HepG2 (cell line): ENCODE measurements at regions not wholly inside any gene's neighbourhood (a gene's known extent, or its start where the extent isn't known, plus 50 kb on each side); places are given as distances from the start of the nearest gene placed in this dataset.
A peak's percentile ranks its signal among the peaks of the same experiment; 100 is the strongest.

Experiments
- ATAC-seq: fragments of 200-7000 bp; cut with Tn5 transposase; 3 replicates; pipeline ENCODE4 v1.9.1; 2020; ENCODE audit warnings: mild to moderate bottlenecking, moderate library complexity
- BruUV-seq: library from RNA; stranded (reverse); fragments of 400-500 nt; replicated peaks from 2 replicates; lab custom pipeline; 2021; lab: Mats Ljungman, UMichigan
- CTCF ChIA-PET: fragments of 300-600 bp; formaldehyde crosslinking; extraction: SDS; loops from one replicate; lab custom pipeline; 2021; ENCODE audit warnings: low total read pairs, inconsistent platforms, low intra/inter-chr PET ratio; lab: Yijun Ruan, JAX
- POLR2A ChIA-PET: fragments of 350-600 bp; sonication (Branson Sonifier 250); formaldehyde crosslinking; loops from one replicate; lab custom pipeline; 2020; ENCODE audit warnings: antibody characterized with exemption, inconsistent platforms; lab: Yijun Ruan, JAX
- DNase-seq: peaks from one replicate; pipeline ENCODE4 v3.0.0-alpha.2; 2015; ENCODE audit warnings: low spot score
- FAIRE-seq: peaks from 3 replicates; lab custom pipeline; 2011; peaks lifted over from hg19 to GRCh38; lab: Jason Lieb, UNC
- H2AFZ ChIP-seq: one replicate; pipeline ENCODE4 v1.6.1; 2011; ENCODE audit warnings: low read length, inconsistent platforms
- H3K27ac ChIP-seq: fragments of 300-600 bp; 3 replicates; pipeline ENCODE4 v1.8.0; 2011; ENCODE audit warnings: mixed run types, mild to moderate bottlenecking, mixed read lengths, low read length, inconsistent platforms; ENCODE audit not compliant: insufficient read depth; ENCODE audit errors: extremely low read length
- H3K27me3 ChIP-seq, 2 experiments: fragments of 200-600 bp in 1 of 2; 2 replicates in 1 of 2; 3 replicates in 1 of 2; pipeline versions ENCODE4 v1.6.0 to v1.8.0; 2011; ENCODE audit warnings: low read length in 2 of 2, mild to moderate bottlenecking in 2 of 2, moderate library complexity in 2 of 2, inconsistent platforms in 1 of 2; ENCODE audit not compliant: insufficient read depth in 2 of 2, control insufficient read depth in 1 of 2
- H3K36me3 ChIP-seq, 2 experiments: fragments of 200-600 bp in 1 of 2; replicated peaks in 1 of 2; 2 replicates in 1 of 2; 3 replicates in 1 of 2; pipeline versions ENCODE4 v1.5.1 to v1.8.0; 2011; ENCODE audit warnings: low read length in 2 of 2, inconsistent platforms in 1 of 2; ENCODE audit not compliant: insufficient read depth in 2 of 2, control insufficient read depth in 1 of 2
- H3K4me1 ChIP-seq: 2 replicates; pipeline ENCODE4 v1.5.1; 2012; ENCODE audit warnings: low read length, inconsistent platforms; ENCODE audit not compliant: insufficient read depth
- H3K4me2 ChIP-seq: 2 replicates; pipeline ENCODE4 v1.6.0; 2011; ENCODE audit warnings: low read depth, low read length, inconsistent platforms
- H3K4me3 ChIP-seq, 3 experiments: fragments of 200-600 bp in 1 of 3; sonication (generic), shearing (Covaris generic) in 1 of 3; replicated peaks in 1 of 3; 2 replicates each; pipeline ENCODE4 v1.5.1; 2011 to 2016; ENCODE audit warnings: low read length in 3 of 3, inconsistent platforms in 2 of 3, low read depth in 2 of 3, mild to moderate bottlenecking in 2 of 3, control low read depth in 1 of 3, mixed read lengths in 1 of 3; ENCODE audit not compliant: insufficient read depth in 1 of 3
- H3K79me2 ChIP-seq: one replicate; pipeline ENCODE4 v1.6.1; 2011; ENCODE audit warnings: low read length, inconsistent platforms; ENCODE audit not compliant: insufficient read depth
- H3K9ac ChIP-seq: 2 replicates; pipeline ENCODE4 v1.6.0; 2011; ENCODE audit warnings: mild to moderate bottlenecking, low read depth, low read length, inconsistent platforms; ENCODE audit not compliant: insufficient read depth
- H3K9me3 ChIP-seq: 2 replicates; pipeline ENCODE4 v1.5.1; 2012; ENCODE audit warnings: mild to moderate bottlenecking, low read length
- H4K20me1 ChIP-seq: 2 replicates; pipeline ENCODE4 v1.6.0; 2011; ENCODE audit warnings: inconsistent platforms, mild to moderate bottlenecking, low read length, moderate library complexity; ENCODE audit not compliant: insufficient read depth
- JUN ChIP-seq: sonication (generic); formaldehyde crosslinking; IDR thresholded peaks from 2 replicates; pipeline ENCODE4 v1.4.0; 2020; ENCODE audit warnings: mild to moderate bottlenecking, missing genetic modification reagents
- KLF12 ChIP-seq: sonication (generic); formaldehyde crosslinking; IDR thresholded peaks from 2 replicates; pipeline ENCODE4 v1.4.0; 2020; ENCODE audit warnings: missing genetic modification reagents, borderline replicate concordance
- MAFK ChIP-seq, 2 experiments: IDR thresholded peaks in 1 of 2; conservative IDR thresholded peaks in 1 of 2; 2 replicates each; pipeline ENCODE4 v1.6.1; 2011; ENCODE audit warnings: improper control_type of control experiment in 2 of 2, low read length in 2 of 2
- POLR2G ChIP-seq: fragments of 200-400 bp; formaldehyde crosslinking; IDR thresholded peaks from 2 replicates; pipeline ENCODE4 v1.6.1; 2018; ENCODE audit warnings: mild to moderate bottlenecking, low read depth, low read length, moderate library complexity
- in situ Hi-C: cut with HindIII; loops from 2 replicates; pipeline ENCODE4 v1.10.0; 2017; ENCODE audit warnings: low pct_unique_long_range_greater_than_20kb; ENCODE audit not compliant: extremely low pct_ligation_motif_present
- intact Hi-C: fragments of 100-400 bp; cut with micrococcal nuclease; formaldehyde crosslinking; loops from one replicate; pipeline ENCODE4 v1.10.0; 2022; ENCODE audit not compliant: unreplicated experiment
- TF ChIP-seq, protein P1 (sequence below): sonication (generic); formaldehyde crosslinking; IDR thresholded peaks from 2 replicates; pipeline ENCODE4 v1.4.0; 2020; ENCODE audit warnings: mild to moderate bottlenecking, missing genetic modification reagents
- TF ChIP-seq, protein P2 (sequence below): sonication (generic); formaldehyde crosslinking; IDR thresholded peaks from 2 replicates; pipeline ENCODE4 v1.4.0; 2020; ENCODE audit warnings: missing genetic modification reagents, borderline replicate concordance

DNA sequence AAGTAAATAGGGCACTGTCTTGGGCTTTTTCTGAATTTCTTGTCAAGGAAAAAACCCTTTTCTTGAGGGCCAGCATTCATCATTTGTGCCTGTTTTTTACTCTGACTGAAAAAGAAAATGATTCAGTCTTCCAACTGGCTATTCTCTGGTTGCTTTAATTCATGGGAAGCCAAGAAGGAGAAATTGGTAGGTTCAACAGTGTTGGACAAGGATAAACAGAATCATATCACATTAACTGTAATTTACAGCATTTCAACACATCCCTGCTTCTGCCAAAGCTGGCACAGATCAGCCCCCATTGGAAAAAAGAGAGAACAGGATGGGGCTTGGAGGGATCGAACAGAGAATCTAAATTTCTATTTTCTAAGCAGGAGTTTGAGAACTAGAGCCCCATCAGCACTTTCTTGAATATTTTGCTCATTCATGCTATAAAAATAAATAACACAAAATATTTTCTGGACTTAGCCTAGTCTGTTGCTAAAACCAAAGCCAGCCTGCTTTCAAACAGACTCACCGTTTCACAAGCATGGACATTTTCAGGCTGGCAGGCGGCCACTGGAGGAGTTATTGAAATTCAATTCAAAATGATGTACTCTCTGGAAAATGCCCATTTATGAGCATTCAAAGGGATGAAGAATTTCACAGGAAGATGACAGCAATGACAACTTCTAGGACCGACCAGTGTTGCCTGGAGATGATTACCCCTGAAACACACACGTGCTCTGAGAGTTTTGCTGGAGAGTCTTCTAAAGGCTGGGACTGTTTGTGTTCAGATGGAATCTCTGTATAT, 181.2 kb downstream of the WNT5A start (continued):
- TF ChIP-seq, protein P1, sequence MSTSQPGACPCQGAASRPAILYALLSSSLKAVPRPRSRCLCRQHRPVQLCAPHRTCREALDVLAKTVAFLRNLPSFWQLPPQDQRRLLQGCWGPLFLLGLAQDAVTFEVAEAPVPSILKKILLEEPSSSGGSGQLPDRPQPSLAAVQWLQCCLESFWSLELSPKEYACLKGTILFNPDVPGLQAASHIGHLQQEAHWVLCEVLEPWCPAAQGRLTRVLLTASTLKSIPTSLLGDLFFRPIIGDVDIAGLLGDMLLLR = no peak
- no peak for TF ChIP-seq JUN (CRISPR knock-in tag)
- no peak for TF ChIP-seq POLR2G
- TF ChIP-seq KLF12 (CRISPR knock-in tag) = no peak
- TF ChIP-seq, all 625 proteins: peak for 0

DNA sequence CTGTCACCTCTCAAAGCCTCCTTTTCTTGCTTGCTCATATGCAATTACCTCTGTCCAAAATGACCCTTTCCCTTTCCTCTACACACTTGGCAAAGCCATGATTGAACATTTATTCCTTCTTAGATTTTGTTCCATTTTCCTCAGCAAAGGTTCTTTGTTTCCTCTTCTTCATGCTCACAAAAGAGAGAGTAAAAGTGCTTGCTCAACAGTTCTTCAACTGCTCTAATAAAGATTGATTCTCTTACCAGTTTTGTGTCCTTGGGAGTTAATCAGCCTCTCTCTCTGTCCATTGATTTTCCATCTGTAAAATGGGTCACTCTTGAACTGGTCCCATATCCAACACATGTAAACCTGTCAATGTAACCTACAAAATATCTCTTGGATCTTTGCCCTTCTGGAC, 186.4 kb downstream of the WNT5A start:
- Histone ChIP-seq H3K4me1 (no peaks in the 10 kb centered on the region), H3K9ac (no peak overlapping the region), H3K9me3 (no peaks in the 10 kb centered on the region; the same call in 1 of the 2 replicates), H3K79me2 (no peaks in the 10 kb centered on the region), H3K4me3 (no peak overlapping the region), H3K4me2 (no peak overlapping the region), H3K27ac (no peak overlapping the region), H4K20me1 (no peaks in the 10 kb centered on the region), H2AFZ (no peak overlapping the region), H3K27me3 (no peaks in the 10 kb centered on the region), H3K36me3 (no peaks in the 10 kb centered on the region)
- ATAC-seq (no peak), DNase-seq (no peak), FAIRE-seq (no peak)
- ChIA-PET POLR2A (no interaction called here), CTCF (no interaction called here)
- intact Hi-C loops = no loop called here
- TF ChIP-seq MAFK (conservative IDR thresholded peaks at IDR 0.05 in 1 of 2, IDR thresholded peaks at IDR 0.05 in 1 of 2; ENCODE audit: low read length in 2 of 2) = peak; percentile 55 to 62
- TF ChIP-seq, protein P2, sequence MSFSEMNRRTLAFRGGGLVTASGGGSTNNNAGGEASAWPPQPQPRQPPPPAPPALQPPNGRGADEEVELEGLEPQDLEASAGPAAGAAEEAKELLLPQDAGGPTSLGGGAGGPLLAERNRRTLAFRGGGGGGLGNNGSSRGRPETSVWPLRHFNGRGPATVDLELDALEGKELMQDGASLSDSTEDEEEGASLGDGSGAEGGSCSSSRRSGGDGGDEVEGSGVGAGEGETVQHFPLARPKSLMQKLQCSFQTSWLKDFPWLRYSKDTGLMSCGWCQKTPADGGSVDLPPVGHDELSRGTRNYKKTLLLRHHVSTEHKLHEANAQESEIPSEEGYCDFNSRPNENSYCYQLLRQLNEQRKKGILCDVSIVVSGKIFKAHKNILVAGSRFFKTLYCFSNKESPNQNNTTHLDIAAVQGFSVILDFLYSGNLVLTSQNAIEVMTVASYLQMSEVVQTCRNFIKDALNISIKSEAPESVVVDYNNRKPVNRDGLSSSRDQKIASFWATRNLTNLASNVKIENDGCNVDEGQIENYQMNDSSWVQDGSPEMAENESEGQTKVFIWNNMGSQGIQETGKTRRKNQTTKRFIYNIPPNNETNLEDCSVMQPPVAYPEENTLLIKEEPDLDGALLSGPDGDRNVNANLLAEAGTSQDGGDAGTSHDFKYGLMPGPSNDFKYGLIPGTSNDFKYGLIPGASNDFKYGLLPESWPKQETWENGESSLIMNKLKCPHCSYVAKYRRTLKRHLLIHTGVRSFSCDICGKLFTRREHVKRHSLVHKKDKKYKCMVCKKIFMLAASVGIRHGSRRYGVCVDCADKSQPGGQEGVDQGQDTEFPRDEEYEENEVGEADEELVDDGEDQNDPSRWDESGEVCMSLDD (CRISPR knock-in tag) = no peak
- BruUV-seq = no TSS peak
- in situ Hi-C loops = no loop called here
